ENCODE measurements at regions not wholly inside any gene's neighbourhood (a gene's known extent, or its start where the extent isn't known, plus 50 kb on each side); places are given as distances from the start of the nearest gene placed in this dataset.
A peak's percentile ranks its signal among the peaks of the same experiment; 100 is the strongest.

GRCh38 chr4:56099378-56099786, 150.6 kb downstream of the CEP135 start:
- Histone ChIP-seq H3K4me2 (peak overlapping the region; percentile 33; the same call in 1 of the 2 replicates), H4K20me1 (ENCODE audit: insufficient read depth) (no peaks in the 10 kb centered on the region), H3K27ac (no peak overlapping the region), H3K27me3 (ENCODE audit: insufficient read depth, low read depth) (no peaks in the 10 kb centered on the region), H3K9ac (no peak overlapping the region), H3K36me3 (ENCODE audit: insufficient read depth) (no peaks in the 10 kb centered on the region), H3K4me3 (IDR thresholded peaks at IDR 0.05; ENCODE audit: insufficient read depth, low read depth, low read length) (no peak overlapping the region), H3K79me2 (ENCODE audit: insufficient read depth, low read depth) (no peaks in the 10 kb centered on the region), H3K4me1 (ENCODE audit: low read depth, poor library complexity, severe bottlenecking) (peaks cover 14% of the 10 kb centered on the region), H2AFZ (ENCODE audit: low read depth) (no peak overlapping the region)
- no peak for TF ChIP-seq CTCF (conservative IDR thresholded peaks at IDR 0.05; ENCODE audit: low read depth, low read length)

- Histone ChIP-seq H3K4me1 (ENCODE audit: low read depth, poor library complexity, severe bottlenecking) (peaks cover 2% of the 10 kb centered on the region), H3K27ac (no peak overlapping the region), H3K36me3 (ENCODE audit: insufficient read depth) (no peaks in the 10 kb centered on the region), H2AFZ (ENCODE audit: low read depth) (no peak overlapping the region), H3K79me2 (ENCODE audit: insufficient read depth, low read depth) (no peaks in the 10 kb centered on the region), H4K20me1 (ENCODE audit: insufficient read depth) (no peaks in the 10 kb centered on the region), H3K4me3 (IDR thresholded peaks at IDR 0.05; ENCODE audit: insufficient read depth, low read depth, low read length) (no peak overlapping the region), H3K4me2 (no peak overlapping the region), H3K9ac (no peak overlapping the region), H3K27me3 (ENCODE audit: insufficient read depth, low read depth) (no peaks in the 10 kb centered on the region)
- no peak for TF ChIP-seq CTCF (conservative IDR thresholded peaks at IDR 0.05; ENCODE audit: low read depth, low read length)
Measured at GRCh38 chr4:56093576-56093975, 144.8 kb downstream of the CEP135 start.

- Histone ChIP-seq H2AFZ (ENCODE audit: low read depth) (no peak overlapping the region), H3K79me2 (ENCODE audit: insufficient read depth, low read depth) (no peaks in the 10 kb centered on the region), H3K36me3 (ENCODE audit: insufficient read depth) (no peaks in the 10 kb centered on the region), H3K9ac (no peak overlapping the region), H4K20me1 (ENCODE audit: insufficient read depth) (no peaks in the 10 kb centered on the region), H3K27ac (no peak overlapping the region), H3K4me2 (no peak overlapping the region), H3K4me3 (IDR thresholded peaks at IDR 0.05; ENCODE audit: insufficient read depth, low read depth, low read length) (no peak overlapping the region), H3K27me3 (ENCODE audit: insufficient read depth, low read depth) (no peaks in the 10 kb centered on the region), H3K4me1 (ENCODE audit: low read depth, poor library complexity, severe bottlenecking) (no peaks in the 10 kb centered on the region)
- no peak for TF ChIP-seq CTCF (conservative IDR thresholded peaks at IDR 0.05; ENCODE audit: low read depth, low read length)
Measured at GRCh38 chr4:56092540-56092939, 143.8 kb downstream of the CEP135 start.

GRCh38 chr4:56086561-56086960, 137.8 kb downstream of the CEP135 start:
- TF ChIP-seq CTCF (conservative IDR thresholded peaks at IDR 0.05; ENCODE audit: low read depth, low read length): no peak
- Histone ChIP-seq H3K4me2 (no peak overlapping the region), H3K27me3 (ENCODE audit: insufficient read depth, low read depth) (no peaks in the 10 kb centered on the region), H4K20me1 (ENCODE audit: insufficient read depth) (no peaks in the 10 kb centered on the region), H3K36me3 (ENCODE audit: insufficient read depth) (no peaks in the 10 kb centered on the region), H3K9ac (no peak overlapping the region), H3K27ac (no peak overlapping the region), H3K79me2 (ENCODE audit: insufficient read depth, low read depth) (no peaks in the 10 kb centered on the region), H3K4me1 (ENCODE audit: low read depth, poor library complexity, severe bottlenecking) (no peaks in the 10 kb centered on the region), H3K4me3 (IDR thresholded peaks at IDR 0.05; ENCODE audit: insufficient read depth, low read depth, low read length) (no peak overlapping the region), H2AFZ (ENCODE audit: low read depth) (no peak overlapping the region)

Data from KMS-11 (cell line).